ENCODE measurements at regions not wholly inside any gene's neighbourhood (a gene's known extent, or its start where the extent isn't known, plus 50 kb on each side); places are given as distances from the start of the nearest gene placed in this dataset.
A peak's percentile ranks its signal among the peaks of the same experiment; 100 is the strongest.

GRCh38 chr16:72291121-72291520 lies 119.2 kb upstream of the PMFBP1 start:
- Histone ChIP-seq H3K27ac (no peak overlapping the region), H3K4me1 (no peaks in the 10 kb centered on the region), H3K27me3 (no peaks in the 10 kb centered on the region), H3K36me3 (no peaks in the 10 kb centered on the region), H3K4me3 (no peak overlapping the region), H3K9me3 (no peaks in the 10 kb centered on the region)
- DNase-seq (no peak), ATAC-seq (no peak)
- intact Hi-C loops (cut with DNase I), result no loop called here
- 50% methylated on average over 1 of the region's 3 CpGs for WGBS (ENCODE audit: insufficient coverage, low coverage, low lambda C conversion rate, missing lambda C conversion rate)
- TF ChIP-seq POLR2A (IDR thresholded peaks at IDR 0.05), result no peak
- TF ChIP-seq CTCF (IDR thresholded peaks at IDR 0.05), result no peak

GRCh38 chr16:72287649-72288048 lies 115.7 kb upstream of the PMFBP1 start:
- ATAC-seq (no peak), DNase-seq (no peak)
- Histone ChIP-seq H3K36me3 (no peaks in the 10 kb centered on the region), H3K4me3 (no peak overlapping the region), H3K9me3 (no peaks in the 10 kb centered on the region), H3K4me1 (no peaks in the 10 kb centered on the region), H3K27me3 (no peaks in the 10 kb centered on the region), H3K27ac (no peak overlapping the region)
- no peak for TF ChIP-seq POLR2A (IDR thresholded peaks at IDR 0.05)
- no peak for TF ChIP-seq CTCF (IDR thresholded peaks at IDR 0.05)
- intact Hi-C loops (cut with DNase I), result no loop called here

GRCh38 chr16:72286936-72287620 lies 115.1 kb upstream of the PMFBP1 start:
- no peaks in the 10 kb centered on the region for H3K36me3 ChIP-seq
- H3K4me1 ChIP-seq, result no peaks in the 10 kb centered on the region
- no peaks in the 10 kb centered on the region for H3K9me3 ChIP-seq
- no peak for ATAC-seq
- DNase-seq, result no peak
- H3K4me3 ChIP-seq, result no peak overlapping the region
- no peak overlapping the region for H3K27ac ChIP-seq
- H3K27me3 ChIP-seq, result no peaks in the 10 kb centered on the region
- intact Hi-C loops (cut with DNase I), result no loop called here
- 73% methylated on average over 3 of the region's 3 CpGs for WGBS (ENCODE audit: insufficient coverage, low coverage, low lambda C conversion rate, missing lambda C conversion rate)
- TF ChIP-seq POLR2A (IDR thresholded peaks at IDR 0.05) (no peak), CTCF (IDR thresholded peaks at IDR 0.05) (no peak)

- TF ChIP-seq CTCF (IDR thresholded peaks at IDR 0.05), result no peak
- no peak for TF ChIP-seq POLR2A (IDR thresholded peaks at IDR 0.05)
- Histone ChIP-seq H3K9me3 (no peaks in the 10 kb centered on the region), H3K27me3 (no peaks in the 10 kb centered on the region), H3K4me3 (no peak overlapping the region), H3K4me1 (no peaks in the 10 kb centered on the region), H3K27ac (no peak overlapping the region), H3K36me3 (no peaks in the 10 kb centered on the region)
- 33% methylated on average over 5 of the region's 6 CpGs for WGBS (ENCODE audit: insufficient coverage, low coverage, low lambda C conversion rate, missing lambda C conversion rate)
- intact Hi-C loops (cut with DNase I), result no loop called here
- ATAC-seq, result peak in 2 of 4 donors; percentile 68 to 75
- DNase-seq, result no peak
These were observed 113.8 kb upstream of the PMFBP1 start for GRCh38 chr16:72285728-72286127.

GRCh38 chr16:72285324-72285723 lies 113.4 kb upstream of the PMFBP1 start:
- Histone ChIP-seq H3K9me3 (no peaks in the 10 kb centered on the region), H3K27ac (no peak overlapping the region), H3K4me1 (no peaks in the 10 kb centered on the region), H3K4me3 (no peak overlapping the region), H3K36me3 (no peaks in the 10 kb centered on the region), H3K27me3 (no peaks in the 10 kb centered on the region)
- DNase-seq (no peak), ATAC-seq (no peak)
- WGBS (ENCODE audit: insufficient coverage, low coverage, low lambda C conversion rate, missing lambda C conversion rate), result 79% methylated on average over 4 of the region's 5 CpGs
- intact Hi-C loops (cut with DNase I), result no loop called here
- no peak for TF ChIP-seq POLR2A (IDR thresholded peaks at IDR 0.05)
- TF ChIP-seq CTCF (IDR thresholded peaks at IDR 0.05), result no peak

Measured in right lobe of liver (tissue), 6 donors.